GM06990 (cell line): ENCODE measurements at regions not wholly inside any gene's neighbourhood (a gene's known extent, or its start where the extent isn't known, plus 50 kb on each side); places are given as distances from the start of the nearest gene placed in this dataset.
"Not testable (repeated sequence)": the region's sequence is repeated elsewhere in the genome, so short reads cannot be mapped to it uniquely, and the experiment has no call there.

Source experiments
- DNase-seq: peaks from one replicate; pipeline ENCODE4 v3.0.0-alpha.2; 2011; ENCODE audit not compliant: insufficient read length; ENCODE audit errors: extremely low read depth
- H3K27me3 ChIP-seq: replicated peaks from 2 replicates; pipeline ENCODE4 v1.6.0; 2011; ENCODE audit warnings: low read length; ENCODE audit not compliant: control insufficient read depth, insufficient read depth
- H3K36me3 ChIP-seq: 2 replicates; pipeline ENCODE4 v1.5.1; 2011; ENCODE audit warnings: low read length; ENCODE audit not compliant: control insufficient read depth, insufficient read depth
- H3K4me3 ChIP-seq: replicated peaks from 2 replicates; pipeline ENCODE4 v1.5.1; 2011; ENCODE audit warnings: low read depth, mild to moderate bottlenecking, control low read depth, low read length
- CTCF ChIP-seq: IDR thresholded peaks from 2 replicates; pipeline ENCODE4 v1.5.1; 2011; ENCODE audit warnings: low read length, control low read depth, mild to moderate bottlenecking, inconsistent platforms; ENCODE audit not compliant: insufficient read depth, poor library complexity, severe bottlenecking

DNA sequence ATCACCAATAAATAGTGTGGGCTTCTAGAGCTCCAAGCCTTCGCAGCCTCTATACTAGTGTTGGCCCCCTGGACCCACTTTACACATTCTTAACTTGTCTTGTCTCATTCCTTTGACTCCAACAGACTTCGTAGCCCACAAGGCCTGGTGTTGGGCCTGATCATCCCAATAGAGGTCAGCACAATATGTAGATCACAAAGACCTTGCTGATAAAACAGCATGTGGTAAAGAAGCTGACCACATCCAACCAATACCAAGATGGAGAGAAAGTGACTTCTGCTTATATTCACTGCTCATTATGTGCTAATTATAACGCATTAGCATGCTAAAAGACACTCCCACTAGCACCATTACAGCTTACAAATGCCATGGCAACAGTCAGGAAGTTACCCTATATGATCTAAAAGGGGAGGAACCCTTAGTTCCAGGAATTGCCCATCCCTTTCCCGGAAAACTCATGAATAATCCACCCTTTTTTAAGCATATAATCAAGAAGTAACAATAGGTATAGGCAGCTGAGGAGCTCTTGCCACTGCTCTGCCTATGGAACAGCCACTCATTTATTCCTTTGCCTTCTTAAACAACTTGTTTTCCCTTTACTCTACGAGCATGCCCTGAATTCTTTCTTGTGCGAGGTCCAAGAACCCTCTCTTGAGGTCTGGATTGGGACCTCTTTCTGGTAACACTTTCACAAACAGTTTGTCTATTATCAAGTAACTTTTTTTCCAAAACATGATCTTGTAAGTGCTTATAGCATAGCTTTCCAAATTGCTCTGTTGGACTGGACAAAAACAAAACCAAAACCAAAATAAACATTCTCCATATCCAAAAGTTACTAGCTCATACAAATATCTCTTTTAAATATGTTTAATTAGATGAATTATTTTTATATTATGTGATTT is 54.6 kb upstream of the ECHDC1 start:
- H3K4me3 ChIP-seq = no peak overlapping the region
- TF ChIP-seq CTCF = no peak
- no peaks in the 10 kb centered on the region for H3K27me3 ChIP-seq
- H3K36me3 ChIP-seq = no peaks in the 10 kb centered on the region
- DNase-seq = no peak

DNA sequence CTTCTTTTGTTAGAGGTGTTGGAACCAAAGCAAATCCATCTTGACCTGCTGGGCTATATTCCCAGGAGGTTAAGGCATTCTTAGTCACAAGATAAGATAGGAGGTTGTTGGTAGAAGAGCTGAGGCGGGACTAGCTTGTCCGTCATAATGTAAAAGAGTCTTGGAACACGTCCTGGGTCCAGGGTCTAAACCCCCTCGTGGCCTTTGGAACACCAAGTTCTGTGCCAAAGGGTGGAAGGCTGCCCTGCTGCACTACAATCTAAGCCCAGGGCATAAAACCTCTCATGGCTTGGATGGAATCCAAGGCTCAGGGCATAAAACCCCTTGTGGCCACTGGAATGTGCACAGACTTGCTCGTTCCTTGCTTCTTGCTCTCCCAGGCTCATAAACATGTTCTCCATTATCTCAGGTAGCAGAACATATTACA is 53.8 kb upstream of the ECHDC1 start:
- DNase-seq, H3K36me3 ChIP-seq, H3K4me3 ChIP-seq, H3K27me3 ChIP-seq: not testable (repeated sequence)
